ENCODE measurements at regions not wholly inside any gene's neighbourhood (a gene's known extent, or its start where the extent isn't known, plus 50 kb on each side); places are given as distances from the start of the nearest gene placed in this dataset.

DNA sequence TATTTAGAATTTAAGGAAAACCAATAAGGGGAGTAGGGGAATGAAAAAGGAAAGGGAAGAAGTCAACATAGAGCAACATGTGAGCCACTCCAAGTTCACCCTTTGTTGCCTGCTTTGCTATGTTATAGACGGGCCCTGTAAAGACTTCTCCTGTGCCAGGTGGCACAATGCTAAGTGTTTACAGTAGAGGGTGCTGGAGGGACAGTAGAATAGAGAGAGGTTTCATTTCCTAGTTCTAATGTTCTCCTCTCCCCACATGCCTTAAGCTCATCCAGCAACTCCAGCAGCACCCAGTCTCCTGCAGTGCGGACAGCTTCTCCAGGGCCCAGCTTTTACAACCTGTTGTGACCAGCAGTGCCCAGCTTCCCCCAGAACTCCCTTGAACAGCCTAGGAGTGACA is 468.0 kb downstream of the HS3ST3B1 start:
- Histone ChIP-seq H3K27me3 (ENCODE audit: insufficient read depth, low read depth, low read length) (no peaks in the 10 kb centered on the region), H3K9me2 (ENCODE audit: insufficient read depth, low read length) (no peaks in the 10 kb centered on the region), H3K79me2 (replicated peaks; ENCODE audit: insufficient read depth, low read length) (no peaks in the 10 kb centered on the region), H2AFZ (ENCODE audit: low read depth, low read length) (no peak overlapping the region), H3K36me3 (ENCODE audit: insufficient read depth, low read length) (no peaks in the 10 kb centered on the region), H3K9me3 (ENCODE audit: low read length) (no peaks in the 10 kb centered on the region), H4K20me1 (ENCODE audit: insufficient read depth) (no peaks in the 10 kb centered on the region), H3K27ac (ENCODE audit: low read length) (no peak overlapping the region), H3K9ac (ENCODE audit: low read length) (no peak overlapping the region), H3K4me2 (ENCODE audit: low read length) (no peak overlapping the region), H3K4me3 (ENCODE audit: low read length) (no peak overlapping the region), H3F3A (ENCODE audit: insufficient read depth, low read length, poor library complexity, severe bottlenecking) (no peaks in the 10 kb centered on the region)
- TF ChIP-seq EP300 (conservative IDR thresholded peaks at IDR 0.05; ENCODE audit: poor library complexity, severe bottlenecking) (no peak), RAD21 (conservative IDR thresholded peaks at IDR 0.05) (no peak), MXI1 (conservative IDR thresholded peaks at IDR 0.05; ENCODE audit: poor library complexity, severe bottlenecking) (no peak), TAF1 (IDR thresholded peaks at IDR 0.05; ENCODE audit: low read depth) (no peak), POLR2AphosphoS5 (IDR thresholded peaks at IDR 0.05) (no peak)
- TF ChIP-seq, protein P1, sequence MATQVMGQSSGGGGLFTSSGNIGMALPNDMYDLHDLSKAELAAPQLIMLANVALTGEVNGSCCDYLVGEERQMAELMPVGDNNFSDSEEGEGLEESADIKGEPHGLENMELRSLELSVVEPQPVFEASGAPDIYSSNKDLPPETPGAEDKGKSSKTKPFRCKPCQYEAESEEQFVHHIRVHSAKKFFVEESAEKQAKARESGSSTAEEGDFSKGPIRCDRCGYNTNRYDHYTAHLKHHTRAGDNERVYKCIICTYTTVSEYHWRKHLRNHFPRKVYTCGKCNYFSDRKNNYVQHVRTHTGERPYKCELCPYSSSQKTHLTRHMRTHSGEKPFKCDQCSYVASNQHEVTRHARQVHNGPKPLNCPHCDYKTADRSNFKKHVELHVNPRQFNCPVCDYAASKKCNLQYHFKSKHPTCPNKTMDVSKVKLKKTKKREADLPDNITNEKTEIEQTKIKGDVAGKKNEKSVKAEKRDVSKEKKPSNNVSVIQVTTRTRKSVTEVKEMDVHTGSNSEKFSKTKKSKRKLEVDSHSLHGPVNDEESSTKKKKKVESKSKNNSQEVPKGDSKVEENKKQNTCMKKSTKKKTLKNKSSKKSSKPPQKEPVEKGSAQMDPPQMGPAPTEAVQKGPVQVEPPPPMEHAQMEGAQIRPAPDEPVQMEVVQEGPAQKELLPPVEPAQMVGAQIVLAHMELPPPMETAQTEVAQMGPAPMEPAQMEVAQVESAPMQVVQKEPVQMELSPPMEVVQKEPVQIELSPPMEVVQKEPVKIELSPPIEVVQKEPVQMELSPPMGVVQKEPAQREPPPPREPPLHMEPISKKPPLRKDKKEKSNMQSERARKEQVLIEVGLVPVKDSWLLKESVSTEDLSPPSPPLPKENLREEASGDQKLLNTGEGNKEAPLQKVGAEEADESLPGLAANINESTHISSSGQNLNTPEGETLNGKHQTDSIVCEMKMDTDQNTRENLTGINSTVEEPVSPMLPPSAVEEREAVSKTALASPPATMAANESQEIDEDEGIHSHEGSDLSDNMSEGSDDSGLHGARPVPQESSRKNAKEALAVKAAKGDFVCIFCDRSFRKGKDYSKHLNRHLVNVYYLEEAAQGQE (IDR thresholded peaks at IDR 0.05; ENCODE audit: borderline replicate concordance) = no peak
- TF ChIP-seq, protein P2, sequence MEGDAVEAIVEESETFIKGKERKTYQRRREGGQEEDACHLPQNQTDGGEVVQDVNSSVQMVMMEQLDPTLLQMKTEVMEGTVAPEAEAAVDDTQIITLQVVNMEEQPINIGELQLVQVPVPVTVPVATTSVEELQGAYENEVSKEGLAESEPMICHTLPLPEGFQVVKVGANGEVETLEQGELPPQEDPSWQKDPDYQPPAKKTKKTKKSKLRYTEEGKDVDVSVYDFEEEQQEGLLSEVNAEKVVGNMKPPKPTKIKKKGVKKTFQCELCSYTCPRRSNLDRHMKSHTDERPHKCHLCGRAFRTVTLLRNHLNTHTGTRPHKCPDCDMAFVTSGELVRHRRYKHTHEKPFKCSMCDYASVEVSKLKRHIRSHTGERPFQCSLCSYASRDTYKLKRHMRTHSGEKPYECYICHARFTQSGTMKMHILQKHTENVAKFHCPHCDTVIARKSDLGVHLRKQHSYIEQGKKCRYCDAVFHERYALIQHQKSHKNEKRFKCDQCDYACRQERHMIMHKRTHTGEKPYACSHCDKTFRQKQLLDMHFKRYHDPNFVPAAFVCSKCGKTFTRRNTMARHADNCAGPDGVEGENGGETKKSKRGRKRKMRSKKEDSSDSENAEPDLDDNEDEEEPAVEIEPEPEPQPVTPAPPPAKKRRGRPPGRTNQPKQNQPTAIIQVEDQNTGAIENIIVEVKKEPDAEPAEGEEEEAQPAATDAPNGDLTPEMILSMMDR (IDR thresholded peaks at IDR 0.05; ENCODE audit: poor library complexity, severe bottlenecking) = no peak

DNA sequence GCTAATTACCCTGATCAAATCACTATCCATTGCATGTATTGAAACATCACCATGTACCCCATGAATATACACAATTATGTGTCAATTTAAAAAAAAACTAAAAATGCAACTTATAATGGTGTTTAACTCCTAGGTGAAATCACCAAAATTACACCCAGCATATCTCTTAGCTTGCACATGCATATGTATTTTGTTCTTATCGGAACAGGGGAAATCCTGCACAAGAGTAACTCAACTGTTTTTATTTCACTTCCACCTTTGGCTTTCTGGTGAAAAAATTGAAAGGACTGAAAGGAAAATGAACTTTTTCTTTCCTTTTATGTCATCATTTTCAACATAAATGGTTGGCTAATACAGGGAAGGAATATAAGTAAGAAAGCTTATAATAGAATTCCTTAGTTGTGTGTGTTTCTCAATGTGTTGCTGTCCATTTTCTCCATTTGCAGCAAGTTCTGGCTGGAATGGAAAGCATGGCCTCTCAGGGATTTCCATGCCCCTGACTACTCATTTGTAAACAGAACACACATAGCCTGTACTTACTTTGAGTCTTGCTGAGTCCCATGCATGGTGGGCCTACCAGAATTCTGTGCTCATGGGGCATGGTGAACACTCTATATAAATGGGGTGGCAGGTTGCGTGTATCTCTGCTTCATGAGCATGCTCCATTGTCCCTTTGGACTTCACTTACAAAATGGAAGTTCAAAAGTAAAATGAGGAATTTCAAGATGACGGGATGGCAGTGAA is 462.0 kb downstream of the HS3ST3B1 start:
- Histone ChIP-seq H3K79me2 (replicated peaks; ENCODE audit: insufficient read depth, low read length) (no peaks in the 10 kb centered on the region), H3F3A (ENCODE audit: insufficient read depth, low read length, poor library complexity, severe bottlenecking) (no peaks in the 10 kb centered on the region), H4K20me1 (ENCODE audit: insufficient read depth) (no peaks in the 10 kb centered on the region), H3K4me2 (ENCODE audit: low read length) (no peak overlapping the region), H3K9me3 (ENCODE audit: low read length) (no peaks in the 10 kb centered on the region), H3K27ac (ENCODE audit: low read length) (no peak overlapping the region), H3K9ac (ENCODE audit: low read length) (no peak overlapping the region), H2AFZ (ENCODE audit: low read depth, low read length) (no peak overlapping the region), H3K9me2 (ENCODE audit: insufficient read depth, low read length) (no peaks in the 10 kb centered on the region), H3K4me3 (ENCODE audit: low read length) (no peak overlapping the region), H3K27me3 (ENCODE audit: insufficient read depth, low read depth, low read length) (no peaks in the 10 kb centered on the region), H3K36me3 (ENCODE audit: insufficient read depth, low read length) (no peaks in the 10 kb centered on the region)
- no peak for TF ChIP-seq MXI1 (conservative IDR thresholded peaks at IDR 0.05; ENCODE audit: poor library complexity, severe bottlenecking)
- no peak for TF ChIP-seq EZH2 (IDR thresholded peaks at IDR 0.05; ENCODE audit: borderline replicate concordance, insufficient read depth, low read length, poor library complexity, severe bottlenecking)
- no peak for TF ChIP-seq POLR2AphosphoS5 (IDR thresholded peaks at IDR 0.05)
- TF ChIP-seq, protein P1 (IDR thresholded peaks at IDR 0.05; ENCODE audit: borderline replicate concordance) = no peak

All from neural cell (in vitro differentiated cells).